ENCODE measurements at regions not wholly inside any gene's neighbourhood (a gene's known extent, or its start where the extent isn't known, plus 50 kb on each side); places are given as distances from the start of the nearest gene placed in this dataset.

DNA sequence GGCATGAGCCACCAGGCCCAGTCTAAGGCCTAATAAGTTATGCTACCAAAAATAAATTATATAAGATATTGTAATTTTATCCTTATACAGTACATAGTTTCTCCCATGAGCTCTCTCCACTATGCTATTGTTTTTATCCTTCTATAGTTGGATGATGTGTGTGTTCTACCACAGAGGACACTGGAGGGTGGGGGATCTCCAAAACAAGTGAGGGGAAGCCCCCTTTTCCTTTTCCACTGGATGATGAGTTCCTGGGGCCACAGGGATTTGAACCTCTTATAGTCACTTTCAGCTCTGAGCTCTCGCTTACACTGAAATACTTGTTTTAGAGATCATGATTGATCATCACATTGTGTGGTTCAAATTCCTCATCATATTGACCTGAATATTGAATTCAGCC lies 77.6 kb upstream of the VAV3 start:
- TF ChIP-seq, protein P1, sequence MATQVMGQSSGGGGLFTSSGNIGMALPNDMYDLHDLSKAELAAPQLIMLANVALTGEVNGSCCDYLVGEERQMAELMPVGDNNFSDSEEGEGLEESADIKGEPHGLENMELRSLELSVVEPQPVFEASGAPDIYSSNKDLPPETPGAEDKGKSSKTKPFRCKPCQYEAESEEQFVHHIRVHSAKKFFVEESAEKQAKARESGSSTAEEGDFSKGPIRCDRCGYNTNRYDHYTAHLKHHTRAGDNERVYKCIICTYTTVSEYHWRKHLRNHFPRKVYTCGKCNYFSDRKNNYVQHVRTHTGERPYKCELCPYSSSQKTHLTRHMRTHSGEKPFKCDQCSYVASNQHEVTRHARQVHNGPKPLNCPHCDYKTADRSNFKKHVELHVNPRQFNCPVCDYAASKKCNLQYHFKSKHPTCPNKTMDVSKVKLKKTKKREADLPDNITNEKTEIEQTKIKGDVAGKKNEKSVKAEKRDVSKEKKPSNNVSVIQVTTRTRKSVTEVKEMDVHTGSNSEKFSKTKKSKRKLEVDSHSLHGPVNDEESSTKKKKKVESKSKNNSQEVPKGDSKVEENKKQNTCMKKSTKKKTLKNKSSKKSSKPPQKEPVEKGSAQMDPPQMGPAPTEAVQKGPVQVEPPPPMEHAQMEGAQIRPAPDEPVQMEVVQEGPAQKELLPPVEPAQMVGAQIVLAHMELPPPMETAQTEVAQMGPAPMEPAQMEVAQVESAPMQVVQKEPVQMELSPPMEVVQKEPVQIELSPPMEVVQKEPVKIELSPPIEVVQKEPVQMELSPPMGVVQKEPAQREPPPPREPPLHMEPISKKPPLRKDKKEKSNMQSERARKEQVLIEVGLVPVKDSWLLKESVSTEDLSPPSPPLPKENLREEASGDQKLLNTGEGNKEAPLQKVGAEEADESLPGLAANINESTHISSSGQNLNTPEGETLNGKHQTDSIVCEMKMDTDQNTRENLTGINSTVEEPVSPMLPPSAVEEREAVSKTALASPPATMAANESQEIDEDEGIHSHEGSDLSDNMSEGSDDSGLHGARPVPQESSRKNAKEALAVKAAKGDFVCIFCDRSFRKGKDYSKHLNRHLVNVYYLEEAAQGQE (IDR thresholded peaks at IDR 0.05; ENCODE audit: low read depth) = no peak
- no peak for TF ChIP-seq ZBTB7A (IDR thresholded peaks at IDR 0.05; ENCODE audit: low read depth)
- TF ChIP-seq, protein P2, sequence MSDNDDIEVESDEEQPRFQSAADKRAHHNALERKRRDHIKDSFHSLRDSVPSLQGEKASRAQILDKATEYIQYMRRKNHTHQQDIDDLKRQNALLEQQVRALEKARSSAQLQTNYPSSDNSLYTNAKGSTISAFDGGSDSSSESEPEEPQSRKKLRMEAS (IDR thresholded peaks at IDR 0.05) = no peak
- no peak for TF ChIP-seq YY1 (IDR thresholded peaks at IDR 0.05; ENCODE audit: low read depth)
- no peak for TF ChIP-seq CREB1 (IDR thresholded peaks at IDR 0.05; ENCODE audit: low read depth)
- no peak for TF ChIP-seq NFIC (IDR thresholded peaks at IDR 0.05)
- TF ChIP-seq FOXM1 (IDR thresholded peaks at IDR 0.05; ENCODE audit: borderline replicate concordance, low read depth) = no peak
- no peak for TF ChIP-seq EGR1 (IDR thresholded peaks at IDR 0.05)
- no peak for TF ChIP-seq EP300 (IDR thresholded peaks at IDR 0.05; ENCODE audit: borderline replicate concordance)
- no peak for TF ChIP-seq CEBPB (IDR thresholded peaks at IDR 0.05)
- no peak for TF ChIP-seq TCF12 (IDR thresholded peaks at IDR 0.05; ENCODE audit: low read depth)
- TF ChIP-seq, protein P3, sequence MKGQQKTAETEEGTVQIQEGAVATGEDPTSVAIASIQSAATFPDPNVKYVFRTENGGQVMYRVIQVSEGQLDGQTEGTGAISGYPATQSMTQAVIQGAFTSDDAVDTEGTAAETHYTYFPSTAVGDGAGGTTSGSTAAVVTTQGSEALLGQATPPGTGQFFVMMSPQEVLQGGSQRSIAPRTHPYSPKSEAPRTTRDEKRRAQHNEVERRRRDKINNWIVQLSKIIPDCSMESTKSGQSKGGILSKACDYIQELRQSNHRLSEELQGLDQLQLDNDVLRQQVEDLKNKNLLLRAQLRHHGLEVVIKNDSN (IDR thresholded peaks at IDR 0.05) = no peak
- TF ChIP-seq TEAD4 (IDR thresholded peaks at IDR 0.05) = no peak
- TF ChIP-seq RAD21 (IDR thresholded peaks at IDR 0.05; ENCODE audit: low read depth) = no peak
- TF ChIP-seq TAF1 (IDR thresholded peaks at IDR 0.05; ENCODE audit: low read depth) = no peak

DNA sequence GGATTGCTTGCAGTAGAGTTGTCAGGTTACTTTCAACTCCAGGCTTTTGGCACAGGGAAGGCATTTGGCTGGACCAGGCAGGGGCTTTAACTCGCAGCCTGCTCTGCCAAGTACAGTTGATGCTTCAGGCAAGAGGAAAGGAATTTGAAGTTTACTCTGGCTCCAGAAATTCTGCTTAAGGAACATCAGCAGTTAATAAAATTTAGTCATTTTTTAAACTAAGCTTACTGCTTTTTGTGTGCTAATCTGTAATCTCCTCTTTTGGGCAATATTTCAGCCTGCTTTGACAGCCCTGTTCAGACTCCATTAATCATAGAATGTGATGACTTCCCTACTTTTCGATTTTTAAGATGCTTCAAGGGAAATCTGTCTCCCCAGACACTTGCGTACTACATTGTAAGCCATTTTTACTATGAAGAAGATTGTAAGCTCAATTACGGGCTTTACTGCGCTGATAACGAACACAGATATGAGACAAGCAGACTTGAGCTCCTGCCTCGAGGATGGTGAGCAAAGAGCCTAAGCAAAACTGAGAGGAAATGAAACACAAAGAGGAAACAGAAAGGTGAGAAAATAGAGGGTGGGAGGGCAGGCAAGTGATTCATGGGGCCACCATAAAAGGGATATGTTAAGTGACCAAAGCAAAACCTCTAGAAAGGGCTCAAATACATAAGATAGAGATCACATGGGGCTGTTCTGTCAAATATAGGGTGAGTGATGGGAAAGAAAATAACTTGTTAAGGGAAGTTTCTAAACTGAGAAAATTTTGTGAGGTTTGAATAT lies 76.6 kb upstream of the VAV3 start:
- no peak for TF ChIP-seq TCF12 (IDR thresholded peaks at IDR 0.05; ENCODE audit: low read depth)
- TF ChIP-seq, protein P3 (IDR thresholded peaks at IDR 0.05) = no peak
- no peak for TF ChIP-seq FOXM1 (IDR thresholded peaks at IDR 0.05; ENCODE audit: borderline replicate concordance, low read depth)
- no peak for TF ChIP-seq TAF1 (IDR thresholded peaks at IDR 0.05; ENCODE audit: low read depth)
- no peak for TF ChIP-seq YY1 (IDR thresholded peaks at IDR 0.05; ENCODE audit: low read depth)
- no peak for TF ChIP-seq RAD21 (IDR thresholded peaks at IDR 0.05; ENCODE audit: low read depth)
- TF ChIP-seq, protein P1 (IDR thresholded peaks at IDR 0.05; ENCODE audit: low read depth) = no peak
- TF ChIP-seq CEBPB (IDR thresholded peaks at IDR 0.05) = no peak
- TF ChIP-seq EGR1 (IDR thresholded peaks at IDR 0.05) = no peak
- TF ChIP-seq, protein P2 (IDR thresholded peaks at IDR 0.05) = no peak
- no peak for TF ChIP-seq CREB1 (IDR thresholded peaks at IDR 0.05; ENCODE audit: low read depth)
- no peak for TF ChIP-seq EP300 (IDR thresholded peaks at IDR 0.05; ENCODE audit: borderline replicate concordance)
- no peak for TF ChIP-seq ZBTB7A (IDR thresholded peaks at IDR 0.05; ENCODE audit: low read depth)
- no peak for TF ChIP-seq NFIC (IDR thresholded peaks at IDR 0.05)

- TF ChIP-seq, protein P1 (IDR thresholded peaks at IDR 0.05; ENCODE audit: low read depth) = no peak
- TF ChIP-seq CREB1 (IDR thresholded peaks at IDR 0.05; ENCODE audit: low read depth) (no peak), RAD21 (IDR thresholded peaks at IDR 0.05; ENCODE audit: low read depth) (no peak), FOXM1 (IDR thresholded peaks at IDR 0.05; ENCODE audit: borderline replicate concordance, low read depth) (no peak), NFIC (IDR thresholded peaks at IDR 0.05) (no peak), EP300 (IDR thresholded peaks at IDR 0.05; ENCODE audit: borderline replicate concordance) (no peak), TCF12 (IDR thresholded peaks at IDR 0.05; ENCODE audit: low read depth) (no peak), TAF1 (IDR thresholded peaks at IDR 0.05; ENCODE audit: low read depth) (no peak), ZBTB7A (IDR thresholded peaks at IDR 0.05; ENCODE audit: low read depth) (no peak), YY1 (IDR thresholded peaks at IDR 0.05; ENCODE audit: low read depth) (no peak), TEAD4 (IDR thresholded peaks at IDR 0.05) (no peak)
- TF ChIP-seq, protein P3 (IDR thresholded peaks at IDR 0.05) = no peak
- TF ChIP-seq, protein P2 (IDR thresholded peaks at IDR 0.05) = no peak
These were observed 73.8 kb upstream of the VAV3 start for GRCh38 chr1:108038653-108039236.

Data from Ishikawa (cell line).